Heart right ventricle (tissue), 16 donors: ENCODE measurements at regions not wholly inside any gene's neighbourhood (a gene's known extent, or its start where the extent isn't known, plus 50 kb on each side); places are given as distances from the start of the nearest gene placed in this dataset.

Experiments used
- ATAC-seq, 8 donors: fragments of 200-7000 bp; cut with Tn5 transposase; one replicate each; pipeline ENCODE4 v1.9.1; 2020; ENCODE audit warnings: mild to moderate bottlenecking in 8 of 8, moderate library complexity in 8 of 8, moderate number of reproducible peaks in 1 of 8
- DNase-seq, 2 donors: peaks; one replicate each; pipeline ENCODE4 v3.0.0-alpha.2; 2020
- H3K27ac ChIP-seq, 10 donors: fragments of 200-600 bp; sonication (generic) in 2 of 10; one replicate each; pipeline versions ENCODE4 v1.5.0 to v1.8.0; 2020 to 2022; ENCODE audit warnings: mild to moderate bottlenecking in 3 of 10
- H3K27me3 ChIP-seq, 7 donors: fragments of 200-600 bp; one replicate each; pipeline ENCODE4 v1.8.0; 2021 to 2022; ENCODE audit warnings: mild to moderate bottlenecking in 2 of 7
- H3K36me3 ChIP-seq, 9 donors: fragments of 200-600 bp; sonication (generic) in 1 of 9; one replicate each; pipeline versions ENCODE4 v1.5.0 to v1.8.0; 2020 to 2022; ENCODE audit warnings: mild to moderate bottlenecking in 2 of 9
- H3K4me1 ChIP-seq, 9 donors: fragments of 200-600 bp; sonication (generic) in 1 of 9; one replicate each; pipeline versions ENCODE4 v1.5.0 to v1.8.0; 2020 to 2022; ENCODE audit warnings: mild to moderate bottlenecking in 4 of 9
- H3K4me3 ChIP-seq, 10 donors: fragments of 200-600 bp; sonication (generic) in 2 of 10; one replicate each; pipeline versions ENCODE4 v1.5.0 to v1.8.0; 2020 to 2022; ENCODE audit warnings: mild to moderate bottlenecking in 7 of 10, moderate library complexity in 2 of 10
- H3K9me3 ChIP-seq, 11 donors: fragments of 200-600 bp in 10 of 11; sonication (generic) in 2 of 11; one replicate each; pipeline versions ENCODE4 v1.5.0 to v1.8.0; 2013 to 2022; ENCODE audit warnings: mild to moderate bottlenecking in 2 of 11, control low read depth in 1 of 11, moderate library complexity in 1 of 11
- WGBS, 2 donors: extraction: QIAGEN DNeasy Blood & Tissue Kit; methylation state at CpG; one replicate each; pipeline ENCODE4 v1.1.7; 2013; ENCODE audit warnings: inconsistent platforms in 1 of 2; 5-methylcytosine and 5-hydroxymethylcytosine counted together
- intact Hi-C, 10 donors: fragments of 100-400 bp; cut with DNase I; formaldehyde crosslinking; loops; one replicate each; pipeline versions ENCODE4 v1.11.1 to v1.14.2; 2022
- TF ChIP-seq, protein P1 (sequence below), 9 donors: fragments of 200-600 bp; sonication (generic) in 2 of 9; IDR thresholded peaks; one replicate each; pipeline versions ENCODE4 v1.5.0 to v1.8.0; 2021 to 2022; ENCODE audit warnings: antibody characterized with exemption in 9 of 9, mild to moderate bottlenecking in 5 of 9, moderate library complexity in 1 of 9
- donor health status: Arrhythmogenic right ventricular cardiomyopathy.
- donor health status: ischemic (EF 13 %, LVEDD 7.1; RV severe dilation, severe dysfunction).
- donor health status: healthy with polysubstance abuse.
- donor health status: DM: no; HTN: yes; CAD: no.
- donor health status: DM: no; HTN: no; CAD: no.
- donor health status: ischemic (EF 25% LVEDD 6.9; RV normal size, moderate dysfunction).
- donor health status: ischemic (EF 25% LVEDD 5.7; RV mildly dilated, moderate dysfunction).
- donor health status: healthy.
- donor health status: DM: yes; HTN: yes; CAD: no.
- donor health status: Ischemic cardiomyopathy.
- donor health status: ischemic (EF 35%, LVEDD 5.7; RV mildly dilated, moderate dysfunction).
- donor health status: nonischemic (EF 11% LVEDD 7.7; RV severe dilation, severe dysfunction).
- donor health status: DM: yes; HTN: yes; CAD: no.
- donor health status: PGD.
- donor health status: ischemic (EF 29% LVEDD 5.4; RV normal size, mild dysfunction).
- donor health status: nonischemic (EF 23%, LVEDD 6.1; RV moderate dilation, normal function).

DNA sequence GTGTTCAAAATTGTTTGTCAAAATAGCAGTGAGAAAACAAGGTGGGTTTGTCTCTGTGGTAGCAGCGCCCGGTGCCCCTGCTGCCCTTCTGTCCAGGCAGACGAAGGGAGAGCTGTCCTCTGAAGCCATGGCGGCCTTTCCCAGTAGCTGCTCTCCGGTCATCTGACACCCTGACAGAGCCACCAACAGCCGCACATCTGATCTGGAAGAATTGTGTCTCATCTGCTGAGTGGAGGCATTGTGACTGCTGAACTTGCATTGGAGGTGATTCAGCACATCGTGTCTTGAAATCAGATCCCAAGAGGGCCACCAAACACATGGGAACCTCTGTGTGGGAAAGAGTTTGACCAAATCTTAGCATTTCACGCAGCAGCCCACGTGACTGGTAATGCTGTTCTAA, 337.6 kb upstream of the IRX1 start:
- no peak overlapping the region for H3K4me3 ChIP-seq
- 78 to 82% methylated on average over 9 of the region's 9 CpGs for WGBS, 2 donors
- ATAC-seq, result no peak

DNA sequence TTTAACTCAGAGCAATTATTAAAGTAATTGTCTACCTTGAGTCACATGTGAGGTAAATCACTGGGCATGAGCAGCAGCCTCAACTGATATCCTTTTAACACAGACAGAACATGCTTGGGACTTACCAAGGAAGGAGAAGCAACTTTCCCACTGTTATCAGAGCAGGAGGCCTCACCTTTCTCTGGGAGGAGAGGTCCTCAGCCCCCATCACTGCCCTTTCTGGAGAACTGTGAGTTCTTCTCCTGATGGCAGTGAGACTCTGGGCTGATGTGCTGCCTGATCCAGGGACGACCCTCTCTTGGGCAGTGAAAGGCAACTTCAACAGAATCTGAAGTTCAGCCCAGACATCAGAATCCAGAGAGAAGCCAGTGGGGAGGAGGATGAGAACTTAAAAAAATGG, 343.4 kb upstream of the IRX1 start:
- Histone ChIP-seq H3K27me3 (peaks cover 0 to 25% (median 18%) of the 10 kb centered on the region in 7 donors), H3K9me3 (peaks cover 0 to 3% (median 0%) of the 10 kb centered on the region in 11 donors), H3K4me3 (no peak overlapping the region), H3K27ac (no peak overlapping the region), H3K36me3 (no peaks in the 10 kb centered on the region), H3K4me1 (no peaks in the 10 kb centered on the region)
- TF ChIP-seq, protein P1, sequence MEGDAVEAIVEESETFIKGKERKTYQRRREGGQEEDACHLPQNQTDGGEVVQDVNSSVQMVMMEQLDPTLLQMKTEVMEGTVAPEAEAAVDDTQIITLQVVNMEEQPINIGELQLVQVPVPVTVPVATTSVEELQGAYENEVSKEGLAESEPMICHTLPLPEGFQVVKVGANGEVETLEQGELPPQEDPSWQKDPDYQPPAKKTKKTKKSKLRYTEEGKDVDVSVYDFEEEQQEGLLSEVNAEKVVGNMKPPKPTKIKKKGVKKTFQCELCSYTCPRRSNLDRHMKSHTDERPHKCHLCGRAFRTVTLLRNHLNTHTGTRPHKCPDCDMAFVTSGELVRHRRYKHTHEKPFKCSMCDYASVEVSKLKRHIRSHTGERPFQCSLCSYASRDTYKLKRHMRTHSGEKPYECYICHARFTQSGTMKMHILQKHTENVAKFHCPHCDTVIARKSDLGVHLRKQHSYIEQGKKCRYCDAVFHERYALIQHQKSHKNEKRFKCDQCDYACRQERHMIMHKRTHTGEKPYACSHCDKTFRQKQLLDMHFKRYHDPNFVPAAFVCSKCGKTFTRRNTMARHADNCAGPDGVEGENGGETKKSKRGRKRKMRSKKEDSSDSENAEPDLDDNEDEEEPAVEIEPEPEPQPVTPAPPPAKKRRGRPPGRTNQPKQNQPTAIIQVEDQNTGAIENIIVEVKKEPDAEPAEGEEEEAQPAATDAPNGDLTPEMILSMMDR (IDR thresholded peaks at IDR 0.05), result no peak
- intact Hi-C loops, result no loop called here
- no peak for ATAC-seq
- DNase-seq, result no peak
- 57 to 60% methylated on average over 1 of the region's 1 CpG for WGBS, 2 donors

More for the DNA sequence above, 337.6 kb upstream of the IRX1 start:
- Histone ChIP-seq H3K27ac (no peak overlapping the region), H3K4me1 (no peaks in the 10 kb centered on the region), H3K36me3 (no peaks in the 10 kb centered on the region), H3K27me3 (peaks cover 0 to 18% (median under 1%) of the 10 kb centered on the region in 7 donors), H3K9me3 (peaks cover 0 to 8% (median 0%) of the 10 kb centered on the region in 11 donors)
- intact Hi-C loops, result no loop called here
- TF ChIP-seq, protein P1 (IDR thresholded peaks at IDR 0.05), result no peak
- DNase-seq, result no peak

DNA sequence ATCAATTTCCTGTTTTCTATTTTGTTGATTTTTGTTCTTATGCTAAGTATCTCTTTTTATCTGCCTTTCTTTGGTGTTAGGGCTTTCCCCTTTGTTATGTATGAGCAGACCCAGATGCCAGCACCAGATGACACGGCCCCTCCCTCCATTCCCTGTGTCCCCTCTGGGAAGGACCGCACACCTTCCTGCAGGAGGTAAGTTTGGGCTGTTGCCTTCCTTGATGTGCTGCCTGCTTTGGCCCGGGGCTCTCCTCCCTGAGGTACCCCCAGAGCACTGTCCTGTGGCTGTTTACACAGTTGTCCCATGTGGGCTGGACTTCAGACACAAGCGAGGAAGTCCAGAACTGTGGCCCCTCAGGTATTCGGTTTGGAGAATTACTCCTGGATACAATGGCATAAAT, 343.8 kb upstream of the IRX1 start:
- Histone ChIP-seq H3K4me1 (no peaks in the 10 kb centered on the region), H3K27ac (no peak overlapping the region), H3K4me3 (no peak overlapping the region), H3K36me3 (no peaks in the 10 kb centered on the region), H3K9me3 (peaks cover 0 to 3% (median 0%) of the 10 kb centered on the region in 11 donors), H3K27me3 (peaks cover 0 to 25% (median 18%) of the 10 kb centered on the region in 7 donors)
- WGBS, 2 donors, result 35 to 41% methylated on average over 5 of the region's 5 CpGs
- intact Hi-C loops, result no loop called here
- DNase-seq (no peak), ATAC-seq (no peak)
- TF ChIP-seq, protein P1 (IDR thresholded peaks at IDR 0.05), result no peak

DNA sequence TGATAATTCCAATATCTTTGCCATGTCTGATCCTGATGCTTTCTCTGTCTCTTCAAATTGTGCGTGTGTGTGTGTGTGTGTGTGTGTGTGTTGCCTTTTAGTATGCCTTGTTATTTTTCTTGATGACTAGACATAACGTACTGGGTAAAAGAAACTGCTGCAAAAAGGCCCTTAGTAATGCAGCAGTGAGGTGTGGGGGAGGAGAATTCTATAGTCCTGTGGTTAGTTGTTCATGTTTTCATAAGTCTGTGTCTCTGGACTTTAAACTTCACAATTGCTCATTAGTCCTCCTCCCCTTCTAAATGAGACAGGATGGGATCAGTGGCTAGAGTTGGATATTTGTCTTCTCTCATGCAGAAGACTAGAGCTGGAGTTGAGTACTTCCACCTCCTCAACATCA, 346.2 kb upstream of the IRX1 start:
- TF ChIP-seq, protein P1 (IDR thresholded peaks at IDR 0.05), result no peak
- WGBS, 2 donors, result 66 to 80% methylated on average over 2 of the region's 2 CpGs
- H3K4me1 ChIP-seq, result no peaks in the 10 kb centered on the region
- H3K36me3 ChIP-seq, result no peaks in the 10 kb centered on the region
- H3K4me3 ChIP-seq, result no peak overlapping the region
- DNase-seq (no peak), ATAC-seq (no peak)
- intact Hi-C loops, result no loop called here
- peaks cover 0 to 13% (median 0%) of the 10 kb centered on the region in 11 donors for H3K9me3 ChIP-seq
- H3K27ac ChIP-seq, result no peak overlapping the region
- H3K27me3 ChIP-seq, result peaks cover 0 to 25% (median 14%) of the 10 kb centered on the region in 7 donors
